NB4 (cell line): ENCODE measurements at regions not wholly inside any gene's neighbourhood (a gene's known extent, or its start where the extent isn't known, plus 50 kb on each side); places are given as distances from the start of the nearest gene placed in this dataset.
"Not testable (repeated sequence)": the region's sequence is repeated elsewhere in the genome, so short reads cannot be mapped to it uniquely, and the experiment has no call there.

ENCODE experiments used
- DNase-seq: peaks from one replicate; pipeline ENCODE4 v3.0.0; 2010; ENCODE audit warnings: low read depth
- H3K4me3 ChIP-seq: one replicate; pipeline ENCODE4 v1.5.1; 2011; ENCODE audit warnings: mild to moderate bottlenecking, low read depth, low read length, moderate library complexity
- MYC ChIP-seq: IDR thresholded peaks from 2 replicates; pipeline ENCODE4 v1.6.1; 2011; ENCODE audit warnings: low read depth, low read length
- POLR2A ChIP-seq: IDR thresholded peaks from 2 replicates; pipeline ENCODE4 v1.6.1; 2011; ENCODE audit warnings: mild to moderate bottlenecking; ENCODE audit not compliant: insufficient read length; ENCODE audit errors: extremely low read depth
- TF ChIP-seq, protein P1 (sequence below): IDR thresholded peaks from one replicate; pipeline ENCODE4 v1.5.1; 2012; ENCODE audit warnings: low read depth, low read length
- TF ChIP-seq, protein P2 (sequence below): IDR thresholded peaks from 2 replicates; pipeline ENCODE4 v1.6.1; 2011; ENCODE audit warnings: low read depth, low read length

DNA sequence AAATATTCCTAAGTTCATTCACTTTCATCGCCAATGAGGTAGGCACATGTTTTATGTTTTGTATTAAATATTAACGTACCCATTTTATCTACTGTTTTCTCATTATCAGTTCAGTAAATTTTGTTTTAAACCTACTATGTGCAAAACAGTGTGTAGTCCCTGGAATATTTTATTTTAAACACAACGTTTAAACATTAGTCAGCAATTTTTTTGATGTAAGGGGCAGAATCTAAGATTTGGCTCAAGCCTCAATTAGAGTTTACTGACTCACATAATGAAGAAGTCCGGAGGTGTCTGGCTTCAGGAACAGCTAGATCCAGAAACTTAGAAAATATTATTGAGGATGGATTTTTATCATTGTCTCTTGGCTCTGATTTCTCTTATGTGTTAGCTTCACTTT lies 267.5 kb downstream of the C12orf75 start:
- H3K4me3 ChIP-seq: no peak overlapping the region
- no peak for TF ChIP-seq POLR2A
- TF ChIP-seq, protein P1, sequence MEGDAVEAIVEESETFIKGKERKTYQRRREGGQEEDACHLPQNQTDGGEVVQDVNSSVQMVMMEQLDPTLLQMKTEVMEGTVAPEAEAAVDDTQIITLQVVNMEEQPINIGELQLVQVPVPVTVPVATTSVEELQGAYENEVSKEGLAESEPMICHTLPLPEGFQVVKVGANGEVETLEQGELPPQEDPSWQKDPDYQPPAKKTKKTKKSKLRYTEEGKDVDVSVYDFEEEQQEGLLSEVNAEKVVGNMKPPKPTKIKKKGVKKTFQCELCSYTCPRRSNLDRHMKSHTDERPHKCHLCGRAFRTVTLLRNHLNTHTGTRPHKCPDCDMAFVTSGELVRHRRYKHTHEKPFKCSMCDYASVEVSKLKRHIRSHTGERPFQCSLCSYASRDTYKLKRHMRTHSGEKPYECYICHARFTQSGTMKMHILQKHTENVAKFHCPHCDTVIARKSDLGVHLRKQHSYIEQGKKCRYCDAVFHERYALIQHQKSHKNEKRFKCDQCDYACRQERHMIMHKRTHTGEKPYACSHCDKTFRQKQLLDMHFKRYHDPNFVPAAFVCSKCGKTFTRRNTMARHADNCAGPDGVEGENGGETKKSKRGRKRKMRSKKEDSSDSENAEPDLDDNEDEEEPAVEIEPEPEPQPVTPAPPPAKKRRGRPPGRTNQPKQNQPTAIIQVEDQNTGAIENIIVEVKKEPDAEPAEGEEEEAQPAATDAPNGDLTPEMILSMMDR: no peak
- TF ChIP-seq, protein P2, sequence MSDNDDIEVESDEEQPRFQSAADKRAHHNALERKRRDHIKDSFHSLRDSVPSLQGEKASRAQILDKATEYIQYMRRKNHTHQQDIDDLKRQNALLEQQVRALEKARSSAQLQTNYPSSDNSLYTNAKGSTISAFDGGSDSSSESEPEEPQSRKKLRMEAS: no peak
- TF ChIP-seq MYC: no peak
- DNase-seq: no peak

DNA sequence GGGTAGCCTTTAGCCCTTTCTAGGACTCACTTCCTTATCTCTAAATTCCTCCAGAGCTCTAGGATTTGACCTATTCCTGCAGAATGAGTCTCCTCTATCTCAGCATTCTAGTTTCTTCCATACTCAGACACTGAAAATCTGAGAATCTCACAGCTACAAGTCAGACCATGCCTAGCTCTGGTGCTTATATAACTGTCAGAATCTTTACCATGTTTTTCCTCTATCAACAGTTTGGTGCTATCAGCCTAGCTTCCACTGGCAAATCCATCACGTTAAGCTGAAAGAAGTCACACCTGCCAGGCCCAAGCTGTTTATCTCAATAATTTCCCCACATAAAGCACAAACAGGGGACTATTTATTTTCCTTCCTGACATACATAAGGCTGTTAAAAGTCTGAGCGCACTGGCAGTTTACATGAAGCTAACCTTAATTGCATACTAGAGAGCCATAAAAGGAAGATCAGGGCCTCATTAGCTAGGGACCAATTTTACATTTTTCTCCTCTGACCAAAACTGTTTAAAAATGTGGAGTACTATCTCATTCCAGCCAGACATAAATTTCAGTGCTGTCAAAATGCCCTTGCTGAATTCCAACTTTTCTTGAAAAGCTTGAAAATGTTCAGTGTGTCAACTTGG lies 270.5 kb downstream of the C12orf75 start:
- TF ChIP-seq POLR2A (no peak), MYC (no peak)
- TF ChIP-seq, protein P1: no peak
- TF ChIP-seq, protein P2: no peak
- H3K4me3 ChIP-seq: no peak overlapping the region
- no peak for DNase-seq

DNA sequence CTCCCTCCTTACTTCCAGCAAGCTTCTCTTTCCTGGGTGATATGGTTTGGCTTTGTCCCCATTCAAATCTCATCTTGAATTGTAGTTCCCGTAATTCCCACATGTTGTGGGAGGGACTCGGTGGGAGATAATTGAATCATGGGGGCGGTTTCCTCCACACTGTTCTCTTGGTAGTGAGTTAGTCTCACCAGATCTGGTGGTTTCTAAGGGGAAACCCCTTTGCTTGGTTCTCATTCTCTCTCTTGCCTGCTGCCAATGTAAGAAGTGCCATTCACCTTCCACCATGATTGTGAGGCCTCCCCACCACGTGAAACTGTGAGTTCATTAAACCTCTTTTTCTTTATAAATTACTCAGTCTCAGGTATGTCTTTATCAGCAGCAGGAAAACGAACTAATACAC lies 271.8 kb downstream of the C12orf75 start:
- not testable (repeated sequence) for H3K4me3 ChIP-seq, DNase-seq

DNA sequence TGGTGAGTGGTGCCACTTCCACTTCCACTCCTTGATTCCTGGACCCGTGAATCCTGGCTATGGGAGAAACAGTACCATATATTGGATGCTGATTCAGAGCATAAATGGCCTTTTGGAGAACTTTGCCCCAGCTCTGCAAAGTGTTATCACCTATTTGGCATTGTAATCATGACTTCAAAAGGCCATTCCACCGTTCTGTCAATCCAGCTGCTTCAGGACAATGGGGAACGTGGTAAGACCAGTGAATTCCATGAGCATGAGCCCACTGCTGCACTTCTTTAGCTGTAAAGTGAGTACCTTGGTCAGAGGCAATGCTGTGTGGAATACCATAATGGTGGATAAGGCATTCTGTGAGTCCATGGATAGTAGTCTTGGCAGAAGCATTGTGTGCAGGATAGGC lies 273.8 kb downstream of the C12orf75 start:
- not testable (repeated sequence) for H3K4me3 ChIP-seq, DNase-seq

DNA sequence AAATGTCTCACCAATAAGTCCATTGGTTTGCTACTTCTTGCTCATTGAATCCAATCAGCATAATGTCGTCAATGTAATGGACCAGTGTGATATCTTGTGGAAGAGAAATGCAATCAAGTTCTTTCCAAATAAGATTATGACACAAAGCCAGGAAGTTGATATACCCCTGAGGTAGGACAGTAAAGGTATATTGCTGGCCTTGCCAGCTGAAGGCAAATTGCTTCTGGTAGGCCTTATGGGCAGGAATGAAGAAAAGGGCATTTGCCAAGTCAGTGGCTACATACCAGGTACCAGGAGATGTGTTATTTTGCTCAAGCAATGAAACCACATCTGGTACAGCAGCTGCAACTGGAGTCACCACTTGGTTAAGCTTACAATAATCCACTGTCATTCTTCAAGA lies 276.1 kb downstream of the C12orf75 start:
- DNase-seq, H3K4me3 ChIP-seq: not testable (repeated sequence)

DNA sequence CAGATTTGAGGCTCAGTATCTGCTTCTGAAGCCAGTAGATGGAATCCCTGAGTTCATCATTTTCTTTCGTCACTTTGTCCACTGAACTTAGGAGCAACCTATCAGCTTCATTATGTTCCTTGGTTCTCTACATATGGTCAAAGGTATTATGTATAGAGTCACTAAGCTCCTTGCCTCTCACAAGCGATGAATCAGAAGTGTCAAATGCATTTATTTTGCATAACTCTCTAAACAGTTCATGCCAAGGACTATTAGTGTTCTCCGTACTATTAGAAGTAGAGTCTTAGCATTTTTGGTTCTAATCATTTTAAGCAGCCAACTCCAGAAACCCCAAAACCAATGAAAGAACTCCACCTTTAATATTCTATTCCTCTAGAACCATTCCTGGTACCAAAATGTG lies 278.5 kb downstream of the C12orf75 start:
- DNase-seq, H3K4me3 ChIP-seq: not testable (repeated sequence)

DNA sequence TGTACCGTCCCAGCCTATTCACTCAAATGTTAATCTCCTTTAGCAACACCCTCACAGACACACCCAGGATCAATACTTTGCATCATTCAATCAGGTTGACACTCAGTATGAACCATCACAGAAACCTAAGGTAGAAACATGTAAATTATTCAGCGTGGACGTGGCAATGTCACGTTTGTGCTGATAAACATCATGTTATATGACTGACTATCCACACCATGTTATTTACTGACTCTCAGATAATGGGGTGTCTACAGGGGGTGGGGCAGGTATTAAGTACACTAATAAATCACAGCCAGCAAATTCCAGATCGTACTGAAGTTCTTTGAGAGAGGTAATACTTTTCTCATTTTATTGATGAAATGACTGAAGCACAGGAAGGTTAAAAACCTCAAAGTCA lies 280.0 kb downstream of the C12orf75 start:
- no peak for DNase-seq
- H3K4me3 ChIP-seq: no peak overlapping the region
- TF ChIP-seq MYC (no peak), POLR2A (no peak)
- TF ChIP-seq, protein P2: no peak
- TF ChIP-seq, protein P1: no peak

DNA sequence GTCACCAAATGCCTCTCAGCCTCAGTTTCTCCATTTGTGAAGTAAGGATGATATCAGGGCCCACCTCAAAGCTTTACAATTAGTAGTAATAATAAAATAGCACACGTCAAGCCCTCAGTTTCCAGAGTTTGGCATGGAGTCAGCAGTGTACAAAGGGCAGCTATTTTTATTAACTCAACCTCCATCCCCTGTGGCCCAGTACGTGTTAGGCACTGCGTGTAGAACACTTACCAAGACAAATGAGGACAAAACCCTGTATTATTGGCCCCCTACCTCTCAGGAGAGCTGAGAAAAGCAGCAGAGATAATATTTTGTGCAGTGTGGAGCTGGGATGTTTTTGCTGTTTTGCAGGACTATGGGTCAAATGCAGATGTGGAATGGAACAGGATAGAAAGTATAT lies 280.8 kb downstream of the C12orf75 start:
- no peak for DNase-seq
- TF ChIP-seq, protein P1: no peak
- no peak for TF ChIP-seq MYC
- no peak for TF ChIP-seq POLR2A
- TF ChIP-seq, protein P2: no peak
- H3K4me3 ChIP-seq: no peak overlapping the region
